HEK293 (cell line): ENCODE measurements at regions not wholly inside any gene's neighbourhood (a gene's known extent, or its start where the extent isn't known, plus 50 kb on each side); places are given as distances from the start of the nearest gene placed in this dataset.

Experiments
- CTCF ChIA-PET: fragments of 350-600 bp; formaldehyde crosslinking; extraction: SDS; loops from one replicate; lab custom pipeline; 2021; ENCODE audit warnings: antibody characterized with exemption; lab: Yijun Ruan, JAX
- POLR2A ChIA-PET: fragments of 300-600 bp; formaldehyde crosslinking; extraction: SDS; loops from one replicate; lab custom pipeline; 2020; ENCODE audit warnings: antibody characterized with exemption, inconsistent platforms; lab: Yijun Ruan, JAX
- H3K27ac ChIP-seq: fragments of 200-500 bp; sonication (Bioruptor generic); 2 replicates; pipeline ENCODE4 v1.5.1; 2014; ENCODE audit warnings: low read depth, low read length, control low read depth, inconsistent platforms; ENCODE audit errors: extremely low read depth
- H3K36me3 ChIP-seq, 2 experiments: fragments of 200-500 bp in 1 of 2; sonication (Bioruptor generic) in 1 of 2; 1 replicate in 1 of 2; 2 replicates in 1 of 2; pipeline ENCODE4 v1.5.1; 2014 to 2017; ENCODE audit warnings: inconsistent platforms in 2 of 2, low read length in 2 of 2; ENCODE audit not compliant: control insufficient read depth in 2 of 2, insufficient read depth in 1 of 2
- H3K4me1 ChIP-seq: fragments of 200-500 bp; sonication (Bioruptor generic); 2 replicates; pipeline ENCODE4 v1.5.1; 2014; ENCODE audit warnings: mild to moderate bottlenecking, low read length, inconsistent platforms; ENCODE audit not compliant: control insufficient read depth, insufficient read depth
- H3K4me3 ChIP-seq: 2 replicates; pipeline ENCODE4 v1.5.1; 2011; ENCODE audit warnings: low read depth, mild to moderate bottlenecking, control low read depth, low read length, moderate library complexity
- H3K9me3 ChIP-seq: fragments of 200-500 bp; sonication (Bioruptor generic); 2 replicates; pipeline ENCODE4 v1.5.1; 2014; ENCODE audit warnings: low read depth, low read length, inconsistent platforms; ENCODE audit not compliant: control insufficient read depth, insufficient read depth
- BCL6B ChIP-seq: fragments of 450-650 bp; formaldehyde crosslinking; IDR thresholded peaks from 2 replicates; pipeline ENCODE4 v1.5.1; 2017; ENCODE audit warnings: missing biosample characterization, missing genetic modification characterization
- KLF16 ChIP-seq: fragments of 450-650 bp; formaldehyde crosslinking; IDR thresholded peaks from 2 replicates; pipeline ENCODE4 v1.5.1; 2017; ENCODE audit warnings: missing biosample characterization, missing genetic modification characterization
- MYNN ChIP-seq: fragments of 450-650 bp; formaldehyde crosslinking; IDR thresholded peaks from 2 replicates; pipeline ENCODE4 v1.5.1; 2016; ENCODE audit warnings: missing biosample characterization, missing genetic modification characterization, borderline replicate concordance
- MZF1 ChIP-seq: fragments of 450-650 bp; formaldehyde crosslinking; IDR thresholded peaks from 2 replicates; pipeline ENCODE4 v1.5.1; 2017; ENCODE audit warnings: missing biosample characterization, missing genetic modification characterization, borderline replicate concordance
- REST ChIP-seq: fragments of 450-650 bp; formaldehyde crosslinking; IDR thresholded peaks from 2 replicates; pipeline ENCODE4 v1.5.1; 2016; ENCODE audit warnings: missing biosample characterization, missing genetic modification characterization
- ZBTB48 ChIP-seq: fragments of 450-650 bp; formaldehyde crosslinking; IDR thresholded peaks from 2 replicates; pipeline ENCODE4 v1.5.1; 2016; ENCODE audit warnings: missing biosample characterization, missing genetic modification characterization
- ZFP41 ChIP-seq: fragments of 450-650 bp; formaldehyde crosslinking; IDR thresholded peaks from 2 replicates; pipeline ENCODE4 v1.5.1; 2016; ENCODE audit warnings: missing biosample characterization, missing genetic modification characterization, borderline replicate concordance
- ZIC2 ChIP-seq: fragments of 450-650 bp; formaldehyde crosslinking; IDR thresholded peaks from 2 replicates; pipeline ENCODE4 v1.5.1; 2016; ENCODE audit warnings: missing biosample characterization, missing genetic modification characterization
- ZNF140 ChIP-seq: fragments of 450-650 bp; formaldehyde crosslinking; IDR thresholded peaks from 2 replicates; pipeline ENCODE4 v1.5.1; 2016; ENCODE audit warnings: missing biosample characterization, missing genetic modification characterization
- ZNF169 ChIP-seq: fragments of 450-650 bp; formaldehyde crosslinking; IDR thresholded peaks from 2 replicates; pipeline ENCODE4 v1.5.1; 2016; ENCODE audit warnings: missing biosample characterization, missing genetic modification characterization
- ZNF174 ChIP-seq: fragments of 450-650 bp; formaldehyde crosslinking; IDR thresholded peaks from 2 replicates; pipeline ENCODE4 v1.5.0; 2017; ENCODE audit warnings: missing biosample characterization, mild to moderate bottlenecking, missing genetic modification characterization
- ZNF184 ChIP-seq: fragments of 450-650 bp; IDR thresholded peaks from 2 replicates; pipeline ENCODE4 v1.5.1; 2018; ENCODE audit warnings: missing biosample characterization, mild to moderate bottlenecking, missing genetic modification characterization
- ZNF221 ChIP-seq: fragments of 450-650 bp; formaldehyde crosslinking; IDR thresholded peaks from 2 replicates; pipeline ENCODE4 v1.5.1; 2017; ENCODE audit warnings: missing biosample characterization, missing genetic modification characterization, borderline replicate concordance
- ZNF266 ChIP-seq: fragments of 450-650 bp; formaldehyde crosslinking; IDR thresholded peaks from 2 replicates; pipeline ENCODE4 v1.5.1; 2016; ENCODE audit warnings: missing biosample characterization, missing genetic modification characterization, low read depth
- ZNF302 ChIP-seq: fragments of 450-650 bp; formaldehyde crosslinking; IDR thresholded peaks from 2 replicates; pipeline ENCODE4 v1.5.1; 2016; ENCODE audit warnings: missing biosample characterization, missing genetic modification characterization, low read depth
- ZNF354C ChIP-seq: fragments of 450-650 bp; formaldehyde crosslinking; IDR thresholded peaks from 2 replicates; pipeline ENCODE4 v1.5.1; 2016; ENCODE audit warnings: missing biosample characterization, missing genetic modification characterization, low read depth, borderline replicate concordance
- ZNF426 ChIP-seq: fragments of 450-650 bp; formaldehyde crosslinking; IDR thresholded peaks from 2 replicates; pipeline ENCODE4 v1.5.1; 2017; ENCODE audit warnings: missing biosample characterization, missing genetic modification characterization, mild to moderate bottlenecking, inconsistent platforms, moderate library complexity
- ZNF433 ChIP-seq: fragments of 450-650 bp; formaldehyde crosslinking; IDR thresholded peaks from 2 replicates; pipeline ENCODE4 v1.5.1; 2016; ENCODE audit warnings: missing biosample characterization, missing genetic modification characterization, low read depth
- ZNF473 ChIP-seq: fragments of 450-650 bp; formaldehyde crosslinking; IDR thresholded peaks from 2 replicates; pipeline ENCODE4 v1.5.1; 2017; ENCODE audit warnings: missing biosample characterization, missing genetic modification characterization
- ZNF501 ChIP-seq: fragments of 450-650 bp; formaldehyde crosslinking; IDR thresholded peaks from 2 replicates; pipeline ENCODE4 v1.5.1; 2016; ENCODE audit warnings: missing biosample characterization, missing genetic modification characterization
- ZNF521 ChIP-seq: fragments of 450-650 bp; formaldehyde crosslinking; IDR thresholded peaks from 2 replicates; pipeline ENCODE4 v1.5.1; 2017; ENCODE audit warnings: missing biosample characterization, mild to moderate bottlenecking, missing genetic modification characterization
- ZNF600 ChIP-seq: fragments of 450-650 bp; formaldehyde crosslinking; IDR thresholded peaks from 2 replicates; pipeline ENCODE4 v1.5.1; 2016; ENCODE audit warnings: missing biosample characterization, missing genetic modification characterization
- ZNF777 ChIP-seq: fragments of 450-650 bp; formaldehyde crosslinking; IDR thresholded peaks from 2 replicates; pipeline ENCODE4 v1.5.1; 2017; ENCODE audit warnings: missing biosample characterization, missing genetic modification characterization, borderline replicate concordance
- ZNF792 ChIP-seq: fragments of 450-650 bp; formaldehyde crosslinking; IDR thresholded peaks from 2 replicates; pipeline ENCODE4 v1.5.1; 2016; ENCODE audit warnings: missing biosample characterization, missing genetic modification characterization
- ZSCAN18 ChIP-seq: fragments of 450-650 bp; formaldehyde crosslinking; IDR thresholded peaks from 2 replicates; pipeline ENCODE4 v1.5.1; 2016; ENCODE audit warnings: missing biosample characterization, missing genetic modification characterization
- ZSCAN30 ChIP-seq: fragments of 450-650 bp; IDR thresholded peaks from 2 replicates; pipeline ENCODE4 v1.5.1; 2018; ENCODE audit warnings: missing biosample characterization, mild to moderate bottlenecking, missing genetic modification characterization, moderate library complexity
- TF ChIP-seq, protein P1 (sequence below): fragments of 450-650 bp; formaldehyde crosslinking; conservative IDR thresholded peaks from 2 replicates; pipeline ENCODE4 v1.5.1; 2016; ENCODE audit warnings: low read depth, missing biosample characterization, missing genetic modification characterization
- TF ChIP-seq, protein P2 (sequence below): fragments of 450-650 bp; formaldehyde crosslinking; IDR thresholded peaks from 2 replicates; pipeline ENCODE4; 2016; ENCODE audit warnings: missing biosample characterization, missing genetic modification characterization

GRCh38 chr6:145368075-145368474, 367.2 kb downstream of the EPM2A start:
- Histone ChIP-seq H3K36me3 (no peaks in the 10 kb centered on the region), H3K4me1 (no peaks in the 10 kb centered on the region), H3K9me3 (no peaks in the 10 kb centered on the region), H3K27ac (no peak overlapping the region), H3K4me3 (no peak overlapping the region)
- CTCF ChIA-PET, result no interaction called here
- no peak for TF ChIP-seq ZNF174 (tag by site-specific recombination)
- no peak for TF ChIP-seq ZIC2 (tag by site-specific recombination)
- no peak for TF ChIP-seq ZNF521 (tag by site-specific recombination)
- TF ChIP-seq ZNF600 (tag by site-specific recombination), result no peak
- TF ChIP-seq ZNF169 (tag by site-specific recombination), result no peak
- no peak for TF ChIP-seq MYNN (tag by site-specific recombination)
- no peak for TF ChIP-seq MZF1
- TF ChIP-seq, protein P1, sequence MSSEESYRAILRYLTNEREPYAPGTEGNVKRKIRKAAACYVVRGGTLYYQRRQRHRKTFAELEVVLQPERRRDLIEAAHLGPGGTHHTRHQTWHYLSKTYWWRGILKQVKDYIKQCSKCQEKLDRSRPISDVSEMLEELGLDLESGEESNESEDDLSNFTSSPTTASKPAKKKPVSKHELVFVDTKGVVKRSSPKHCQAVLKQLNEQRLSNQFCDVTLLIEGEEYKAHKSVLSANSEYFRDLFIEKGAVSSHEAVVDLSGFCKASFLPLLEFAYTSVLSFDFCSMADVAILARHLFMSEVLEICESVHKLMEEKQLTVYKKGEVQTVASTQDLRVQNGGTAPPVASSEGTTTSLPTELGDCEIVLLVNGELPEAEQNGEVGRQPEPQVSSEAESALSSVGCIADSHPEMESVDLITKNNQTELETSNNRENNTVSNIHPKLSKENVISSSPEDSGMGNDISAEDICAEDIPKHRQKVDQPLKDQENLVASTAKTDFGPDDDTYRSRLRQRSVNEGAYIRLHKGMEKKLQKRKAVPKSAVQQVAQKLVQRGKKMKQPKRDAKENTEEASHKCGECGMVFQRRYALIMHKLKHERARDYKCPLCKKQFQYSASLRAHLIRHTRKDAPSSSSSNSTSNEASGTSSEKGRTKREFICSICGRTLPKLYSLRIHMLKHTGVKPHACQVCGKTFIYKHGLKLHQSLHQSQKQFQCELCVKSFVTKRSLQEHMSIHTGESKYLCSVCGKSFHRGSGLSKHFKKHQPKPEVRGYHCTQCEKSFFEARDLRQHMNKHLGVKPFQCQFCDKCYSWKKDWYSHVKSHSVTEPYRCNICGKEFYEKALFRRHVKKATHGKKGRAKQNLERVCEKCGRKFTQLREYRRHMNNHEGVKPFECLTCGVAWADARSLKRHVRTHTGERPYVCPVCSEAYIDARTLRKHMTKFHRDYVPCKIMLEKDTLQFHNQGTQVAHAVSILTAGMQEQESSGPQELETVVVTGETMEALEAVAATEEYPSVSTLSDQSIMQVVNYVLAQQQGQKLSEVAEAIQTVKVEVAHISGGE, result no peak
- TF ChIP-seq ZNF473 (tag by site-specific recombination), result no peak
- TF ChIP-seq ZNF792 (tag by site-specific recombination), result no peak
- TF ChIP-seq ZNF501, result no peak
- TF ChIP-seq ZNF777 (tag by site-specific recombination), result no peak
- no peak for TF ChIP-seq ZNF426
- no peak for TF ChIP-seq ZNF140 (tag by site-specific recombination)
- no peak for TF ChIP-seq ZNF221
- TF ChIP-seq REST (tag by site-specific recombination), result no peak
- no peak for TF ChIP-seq ZFP41 (tag by site-specific recombination)
- no peak for TF ChIP-seq ZNF354C (tag by site-specific recombination)
- POLR2A ChIA-PET, result no interaction called here

GRCh38 chr6:145370559-145370958, 364.8 kb downstream of the EPM2A start:
- no peaks in the 10 kb centered on the region for H3K4me1 ChIP-seq
- H3K9me3 ChIP-seq, result no peaks in the 10 kb centered on the region
- CTCF ChIA-PET, result no interaction called here
- no peak overlapping the region for H3K4me3 ChIP-seq
- H3K27ac ChIP-seq, result no peak overlapping the region
- H3K36me3 ChIP-seq, result no peaks in the 10 kb centered on the region
- POLR2A ChIA-PET, result no interaction called here
- TF ChIP-seq ZSCAN30 (tag by site-specific recombination), result no peak
- no peak for TF ChIP-seq ZNF184 (tag by site-specific recombination)
- TF ChIP-seq, protein P2, sequence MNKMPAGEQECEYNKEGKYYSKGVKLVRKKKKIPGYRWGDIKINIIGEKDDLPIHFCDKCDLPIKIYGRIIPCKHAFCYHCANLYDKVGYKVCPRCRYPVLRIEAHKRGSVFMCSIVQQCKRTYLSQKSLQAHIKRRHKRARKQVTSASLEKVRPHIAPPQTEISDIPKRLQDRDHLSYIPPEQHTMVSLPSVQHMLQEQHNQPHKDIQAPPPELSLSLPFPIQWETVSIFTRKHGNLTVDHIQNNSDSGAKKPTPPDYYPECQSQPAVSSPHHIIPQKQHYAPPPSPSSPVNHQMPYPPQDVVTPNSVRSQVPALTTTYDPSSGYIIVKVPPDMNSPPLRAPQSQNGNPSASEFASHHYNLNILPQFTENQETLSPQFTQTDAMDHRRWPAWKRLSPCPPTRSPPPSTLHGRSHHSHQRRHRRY, result no peak
- TF ChIP-seq BCL6B (tag by site-specific recombination), result no peak
- no peak for TF ChIP-seq ZNF433
- TF ChIP-seq ZSCAN18, result no peak
- TF ChIP-seq ZNF266 (tag by site-specific recombination), result no peak
- TF ChIP-seq ZNF302 (tag by site-specific recombination), result no peak
- no peak for TF ChIP-seq KLF16 (tag by site-specific recombination)
- no peak for TF ChIP-seq ZBTB48 (tag by site-specific recombination)
